NCI-H526 treated with DMSO at 0.1 percent for 48 hours (cell line): ENCODE measurements at regions not wholly inside any gene's neighbourhood (a gene's known extent, or its start where the extent isn't known, plus 50 kb on each side); places are given as distances from the start of the nearest gene placed in this dataset.
A peak's percentile ranks its signal among the peaks of the same experiment; 100 is the strongest.

Experiments used
- DNase-seq: peaks from one replicate; lab custom pipeline; 2025; lab: John Stamatoyannopoulos, UW

GRCh38 chr9:16157216-16157615 lies 604.4 kb downstream of the CCDC171 start:
- DNase-seq = peak; percentile 20

- no peak for DNase-seq
These were observed 604.8 kb downstream of the CCDC171 start for GRCh38 chr9:16157651-16158050.

GRCh38 chr9:16158093-16158492 lies 605.2 kb downstream of the CCDC171 start:
- no peak for DNase-seq

- DNase-seq = no peak
These were observed 608.6 kb downstream of the CCDC171 start for GRCh38 chr9:16161483-16161882.

GRCh38 chr9:16170119-16170518 lies 617.3 kb downstream of the CCDC171 start:
- DNase-seq = no peak

- no peak for DNase-seq
These were observed 619.1 kb downstream of the CCDC171 start for GRCh38 chr9:16171911-16172310.

- DNase-seq = no peak
These were observed 620.0 kb downstream of the CCDC171 start for GRCh38 chr9:16172796-16173195.

- no peak for DNase-seq
These were observed 622.1 kb downstream of the CCDC171 start for GRCh38 chr9:16174915-16175314.

- no peak for DNase-seq
These were observed 622.6 kb downstream of the CCDC171 start for GRCh38 chr9:16175461-16175860.

- no peak for DNase-seq
These were observed 625.5 kb downstream of the CCDC171 start for GRCh38 chr9:16178294-16178693.

GRCh38 chr9:16179566-16179965 lies 626.7 kb downstream of the CCDC171 start:
- no peak for DNase-seq

- no peak for DNase-seq
These were observed 627.2 kb downstream of the CCDC171 start for GRCh38 chr9:16180091-16180490.

- DNase-seq = no peak
These were observed 627.7 kb downstream of the CCDC171 start for GRCh38 chr9:16180546-16180945.

GRCh38 chr9:16181539-16181938 lies 628.7 kb downstream of the CCDC171 start:
- DNase-seq = no peak

GRCh38 chr9:16182784-16183183 lies 629.9 kb downstream of the CCDC171 start:
- DNase-seq = no peak

- no peak for DNase-seq
These were observed 632.3 kb downstream of the CCDC171 start for GRCh38 chr9:16184964-16185646.

GRCh38 chr9:16191191-16191590 lies 638.3 kb downstream of the CCDC171 start:
- DNase-seq = no peak

- peak; percentile 93 for DNase-seq
These were observed 639.0 kb downstream of the CCDC171 start for GRCh38 chr9:16191691-16192402.

GRCh38 chr9:16192403-16193017 lies 639.7 kb downstream of the CCDC171 start:
- DNase-seq = peak; percentile 93

GRCh38 chr9:16193066-16193465 lies 640.2 kb downstream of the CCDC171 start:
- DNase-seq = no peak

- DNase-seq = no peak
These were observed 643.4 kb downstream of the CCDC171 start for GRCh38 chr9:16196206-16196605.

GRCh38 chr9:16197578-16198370 lies 644.9 kb downstream of the CCDC171 start:
- DNase-seq = no peak
